ENCODE measurements at regions not wholly inside any gene's neighbourhood (a gene's known extent, or its start where the extent isn't known, plus 50 kb on each side); places are given as distances from the start of the nearest gene placed in this dataset.

- no peak overlapping the region for H3K4me3 ChIP-seq (ENCODE audit: low read length)
- DNase-seq (ENCODE audit: low read depth) = no peak
- no peak for TF ChIP-seq CTCF (conservative IDR thresholded peaks at IDR 0.05; ENCODE audit: low read depth, low read length)
Observed at GRCh38 chr15:61605343-61605742, 376.2 kb upstream of the RORA start.

GRCh38 chr15:61598655-61599054, 369.6 kb upstream of the RORA start:
- H3K4me3 ChIP-seq (ENCODE audit: low read length) = no peak overlapping the region
- DNase-seq (ENCODE audit: low read depth) = no peak
- TF ChIP-seq CTCF (conservative IDR thresholded peaks at IDR 0.05; ENCODE audit: low read depth, low read length) = no peak

GRCh38 chr15:61584410-61584809, 355.3 kb upstream of the RORA start:
- TF ChIP-seq CTCF (conservative IDR thresholded peaks at IDR 0.05; ENCODE audit: low read depth, low read length) = no peak
- no peak overlapping the region for H3K4me3 ChIP-seq (ENCODE audit: low read length)
- no peak for DNase-seq (ENCODE audit: low read depth)

- no peak overlapping the region for H3K4me3 ChIP-seq (ENCODE audit: low read length)
- TF ChIP-seq CTCF (conservative IDR thresholded peaks at IDR 0.05; ENCODE audit: low read depth, low read length) = no peak
- no peak for DNase-seq (ENCODE audit: low read depth)
Observed at GRCh38 chr15:61582092-61582491, 353.0 kb upstream of the RORA start.

GRCh38 chr15:61575597-61575996, 346.5 kb upstream of the RORA start:
- TF ChIP-seq CTCF (conservative IDR thresholded peaks at IDR 0.05; ENCODE audit: low read depth, low read length) = no peak
- H3K4me3 ChIP-seq (ENCODE audit: low read length) = no peak overlapping the region
- DNase-seq (ENCODE audit: low read depth) = no peak

GRCh38 chr15:61571026-61571425, 341.9 kb upstream of the RORA start:
- no peak overlapping the region for H3K4me3 ChIP-seq (ENCODE audit: low read length)
- no peak for DNase-seq (ENCODE audit: low read depth)
- no peak for TF ChIP-seq CTCF (conservative IDR thresholded peaks at IDR 0.05; ENCODE audit: low read depth, low read length)

GRCh38 chr15:61564785-61565184, 335.7 kb upstream of the RORA start:
- no peak for TF ChIP-seq CTCF (conservative IDR thresholded peaks at IDR 0.05; ENCODE audit: low read depth, low read length)
- no peak for DNase-seq (ENCODE audit: low read depth)
- H3K4me3 ChIP-seq (ENCODE audit: low read length) = no peak overlapping the region
